Common myeloid progenitor, CD34-positive (primary cell): ENCODE measurements at regions not wholly inside any gene's neighbourhood (a gene's known extent, or its start where the extent isn't known, plus 50 kb on each side); places are given as distances from the start of the nearest gene placed in this dataset.

Source experiments
- CTCF ChIA-PET: fragments of 350-600 bp; sonication (Branson Sonifier 250); formaldehyde crosslinking; loops from one replicate; lab custom pipeline; 2021; ENCODE audit warnings: antibody characterized with exemption; lab: Charles Lee
- POLR2A ChIA-PET: fragments of 350-600 bp; sonication (Branson Sonifier 250); formaldehyde crosslinking; loops from one replicate; lab custom pipeline; 2021; ENCODE audit warnings: antibody characterized with exemption; lab: Charles Lee
- DNase-seq, 3 donors: peaks; one replicate each; pipeline versions ENCODE4 v3.0.0 to v3.0.0-alpha.2; 2013
- H3K27ac ChIP-seq, 2 experiments: 1 replicate in 1 of 2; 2 replicates in 1 of 2; pipeline ENCODE4 v1.7.0; 2013; ENCODE audit warnings: inconsistent platforms in 2 of 2, low read length in 2 of 2, mild to moderate bottlenecking in 2 of 2, low read depth in 1 of 2, moderate library complexity in 1 of 2; ENCODE audit not compliant: severe bottlenecking in 2 of 2, insufficient read depth in 1 of 2, poor library complexity in 1 of 2
- H3K27me3 ChIP-seq, 5 experiments: replicated peaks in 2 of 5; 1 replicate in 3 of 5; 2 replicates in 2 of 5; pipeline versions ENCODE4 v1.6.1 to v1.7.0; 2013; ENCODE audit warnings: low read length in 4 of 5, mild to moderate bottlenecking in 2 of 5, moderate library complexity in 2 of 5, inconsistent platforms in 1 of 5; ENCODE audit not compliant: insufficient read depth in 5 of 5, control insufficient read depth in 4 of 5
- H3K36me3 ChIP-seq, 4 experiments: 1 replicate in 2 of 4; 2 replicates in 2 of 4; pipeline versions ENCODE4 v1.6.1 to v1.7.0; 2013; ENCODE audit warnings: low read length in 3 of 4, control low read depth in 1 of 4, mild to moderate bottlenecking in 1 of 4; ENCODE audit not compliant: control insufficient read depth in 4 of 4, insufficient read depth in 4 of 4
- H3K4me1 ChIP-seq, 4 experiments: 1 replicate in 3 of 4; 2 replicates in 1 of 4; pipeline versions ENCODE4 v1.6.1 to v1.7.1; 2013; ENCODE audit warnings: low read length in 3 of 4, mild to moderate bottlenecking in 3 of 4, control low read depth in 1 of 4, inconsistent platforms in 1 of 4, moderate library complexity in 1 of 4; ENCODE audit not compliant: control insufficient read depth in 4 of 4, insufficient read depth in 4 of 4; ENCODE audit errors: control extremely low read depth in 1 of 4
- H3K4me3 ChIP-seq, 7 experiments: 1 replicate in 4 of 7; 2 replicates in 3 of 7; pipeline versions ENCODE4 v1.5.1 to v1.7.0; 2013; ENCODE audit warnings: mild to moderate bottlenecking in 7 of 7, low read length in 6 of 7, moderate library complexity in 6 of 7, inconsistent platforms in 2 of 7, low read depth in 2 of 7, control low read depth in 1 of 7; ENCODE audit not compliant: insufficient read depth in 4 of 7, control insufficient read depth in 1 of 7; ENCODE audit errors: extremely low read depth in 1 of 7
- H3K9me3 ChIP-seq, 5 experiments: 1 replicate in 4 of 5; 2 replicates in 1 of 5; pipeline versions ENCODE4 v1.6.1 to v1.7.1; 2013; ENCODE audit warnings: low read length in 4 of 5, mild to moderate bottlenecking in 2 of 5, inconsistent platforms in 1 of 5, low read depth in 1 of 5, moderate library complexity in 1 of 5; ENCODE audit not compliant: control insufficient read depth in 4 of 5, insufficient read depth in 2 of 5; ENCODE audit errors: control extremely low read depth in 1 of 5
- WGBS: methylation state at CpG from one replicate; pipeline ENCODE4 v1.1.5; 2013; ENCODE audit not compliant: insufficient coverage; 5-methylcytosine and 5-hydroxymethylcytosine counted together

DNA sequence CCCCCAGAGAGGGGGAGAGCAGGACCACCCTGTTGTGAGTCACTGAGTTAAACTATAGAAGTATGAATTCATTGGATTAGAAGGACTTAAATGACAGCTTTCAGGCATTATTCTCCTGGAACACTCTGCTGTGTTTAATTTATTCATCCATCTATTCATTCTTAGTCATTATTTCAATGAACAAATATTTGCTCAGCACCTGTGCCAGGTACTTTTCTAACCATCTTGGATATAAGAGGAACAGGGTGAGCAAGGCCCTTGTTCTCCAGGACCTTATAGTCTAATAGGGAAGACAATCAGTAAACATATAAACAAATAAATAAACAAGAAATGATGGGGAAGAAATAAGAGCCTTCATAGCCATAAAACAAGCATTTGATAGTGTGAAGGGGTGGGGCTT lies 483.9 kb upstream of the BRINP1 start:
- no peaks in the 10 kb centered on the region for H3K27me3 ChIP-seq
- H3K9me3 ChIP-seq = no peaks in the 10 kb centered on the region
- no peaks in the 10 kb centered on the region for H3K36me3 ChIP-seq
- no peak overlapping the region for H3K27ac ChIP-seq
- no peak for DNase-seq
- ChIA-PET POLR2A (no interaction called here), CTCF (no interaction called here)
- H3K4me3 ChIP-seq = no peak overlapping the region
- no peaks in the 10 kb centered on the region for H3K4me1 ChIP-seq

DNA sequence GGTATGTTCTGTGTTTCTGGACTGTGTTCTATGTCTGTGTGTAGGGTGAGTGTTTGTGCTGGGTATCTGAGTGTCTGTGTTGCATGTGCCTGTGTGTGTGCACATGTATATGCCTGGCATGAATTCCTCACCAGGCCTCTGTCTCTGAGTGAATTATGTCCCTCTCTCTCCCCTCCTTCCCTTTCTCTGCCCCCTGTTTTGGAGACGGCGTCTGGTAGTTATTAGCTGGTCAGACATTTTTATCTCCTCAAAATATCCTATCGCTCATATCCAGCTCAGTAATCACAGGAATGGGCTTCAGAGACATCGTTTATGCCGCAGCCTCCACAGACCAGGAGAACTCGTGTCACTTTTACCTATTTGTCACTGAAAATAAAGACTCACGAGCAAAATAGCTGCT lies 483.2 kb upstream of the BRINP1 start:
- no peak overlapping the region for H3K27ac ChIP-seq
- WGBS = 56% methylated on average over 7 of the region's 7 CpGs
- no peaks in the 10 kb centered on the region for H3K4me1 ChIP-seq
- H3K4me3 ChIP-seq = no peak overlapping the region
- no peak for DNase-seq
- ChIA-PET POLR2A (no interaction called here), CTCF (no interaction called here)
- H3K9me3 ChIP-seq = no peaks in the 10 kb centered on the region
- no peaks in the 10 kb centered on the region for H3K36me3 ChIP-seq
- no peaks in the 10 kb centered on the region for H3K27me3 ChIP-seq

- no peaks in the 10 kb centered on the region for H3K36me3 ChIP-seq
- peaks cover 0 to 3% (median 0%) of the 10 kb centered on the region in 5 experiments for H3K9me3 ChIP-seq
- ChIA-PET POLR2A (no interaction called here), CTCF (no interaction called here)
- no peaks in the 10 kb centered on the region for H3K27me3 ChIP-seq
- no peak overlapping the region for H3K4me3 ChIP-seq
- 96% methylated on average over 3 of the region's 3 CpGs for WGBS
- no peaks in the 10 kb centered on the region for H3K4me1 ChIP-seq
- DNase-seq = no peak
- H3K27ac ChIP-seq = no peak overlapping the region
Observed at GRCh38 chr9:119844431-119844830, 475.2 kb upstream of the BRINP1 start.

GRCh38 chr9:119841016-119841415 lies 471.8 kb upstream of the BRINP1 start:
- no peak for DNase-seq
- ChIA-PET POLR2A (no interaction called here), CTCF (no interaction called here)
- Histone ChIP-seq H3K36me3 (no peaks in the 10 kb centered on the region), H3K9me3 (no peaks in the 10 kb centered on the region), H3K4me3 (no peak overlapping the region), H3K27me3 (no peaks in the 10 kb centered on the region), H3K27ac (no peak overlapping the region), H3K4me1 (no peaks in the 10 kb centered on the region)
- WGBS = 67% methylated on average over 1 of the region's 2 CpGs

GRCh38 chr9:119839888-119840287 lies 470.7 kb upstream of the BRINP1 start:
- no peak for DNase-seq
- ChIA-PET CTCF (interaction anchor here (0.5 kb wide), 1 partner anchor 60 kb away, joined by 3 read pairs; no protein-coding TSS in a partner anchor), POLR2A (no interaction called here)
- Histone ChIP-seq H3K4me1 (no peaks in the 10 kb centered on the region), H3K27ac (no peak overlapping the region), H3K4me3 (no peak overlapping the region), H3K36me3 (no peaks in the 10 kb centered on the region), H3K9me3 (no peaks in the 10 kb centered on the region), H3K27me3 (no peaks in the 10 kb centered on the region)
- WGBS = 84% methylated on average over 6 of the region's 9 CpGs

DNA sequence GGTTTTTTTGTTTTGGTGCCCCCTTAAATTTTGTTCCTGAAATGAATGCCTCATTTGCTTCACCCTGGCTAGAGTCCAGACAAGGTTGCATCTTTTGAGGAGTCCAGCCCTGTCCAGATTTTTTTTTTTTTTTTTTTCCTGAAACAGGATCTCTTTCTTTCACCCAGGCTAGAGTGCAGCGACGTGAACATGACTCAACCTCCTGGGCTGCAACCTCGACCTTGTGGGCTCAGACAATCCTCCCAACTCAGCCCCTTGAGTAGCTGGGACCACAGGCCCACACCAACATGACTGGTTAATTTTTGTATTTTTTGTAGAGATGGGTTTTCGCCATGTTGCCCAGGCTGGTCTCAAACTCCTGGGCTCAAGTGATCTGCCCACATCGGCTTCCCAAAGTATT lies 469.0 kb upstream of the BRINP1 start:
- Histone ChIP-seq H3K4me1 (no peaks in the 10 kb centered on the region), H3K27me3 (no peaks in the 10 kb centered on the region), H3K36me3 (no peaks in the 10 kb centered on the region), H3K9me3 (no peaks in the 10 kb centered on the region), H3K27ac (no peak overlapping the region), H3K4me3 (no peak overlapping the region)
- ChIA-PET POLR2A (no interaction called here), CTCF (no interaction called here)
- WGBS = 96% methylated on average over 4 of the region's 5 CpGs
- DNase-seq = no peak

GRCh38 chr9:119836036-119836435 lies 466.8 kb upstream of the BRINP1 start:
- WGBS = 86% methylated on average over 2 of the region's 3 CpGs
- no peak overlapping the region for H3K27ac ChIP-seq
- no peaks in the 10 kb centered on the region for H3K36me3 ChIP-seq
- H3K9me3 ChIP-seq = no peaks in the 10 kb centered on the region
- no peak overlapping the region for H3K4me3 ChIP-seq
- no peaks in the 10 kb centered on the region for H3K4me1 ChIP-seq
- CTCF ChIA-PET = no interaction called here
- H3K27me3 ChIP-seq = no peaks in the 10 kb centered on the region
- POLR2A ChIA-PET = no interaction called here
- DNase-seq = no peak
